COLO829 (cell line): ENCODE measurements at regions not wholly inside any gene's neighbourhood (a gene's known extent, or its start where the extent isn't known, plus 50 kb on each side); places are given as distances from the start of the nearest gene placed in this dataset.

Experiments
- DNase-seq: peaks from one replicate; pipeline ENCODE4 v3.0.0; 2012; ENCODE audit warnings: low spot score

- no peak for DNase-seq
Observed at GRCh38 chr4:4808086-4808485, 51.4 kb upstream of the MSX1 start.

GRCh38 chr4:4805887-4806286 lies 53.6 kb upstream of the MSX1 start:
- no peak for DNase-seq

GRCh38 chr4:4803912-4804296 lies 55.6 kb upstream of the MSX1 start:
- DNase-seq: no peak

GRCh38 chr4:4803216-4803911 lies 56.1 kb upstream of the MSX1 start:
- no peak for DNase-seq

GRCh38 chr4:4800646-4801408 lies 58.6 kb upstream of the MSX1 start:
- DNase-seq: no peak

GRCh38 chr4:4794421-4794820 lies 65.0 kb upstream of the MSX1 start:
- no peak for DNase-seq

- DNase-seq: no peak
Observed at GRCh38 chr4:4792466-4792865, 67.0 kb upstream of the MSX1 start.

GRCh38 chr4:4791299-4792111 lies 68.0 kb upstream of the MSX1 start:
- DNase-seq: no peak

- DNase-seq: no peak
Observed at GRCh38 chr4:4789462-4789861, 70.0 kb upstream of the MSX1 start.

GRCh38 chr4:4788573-4788972 lies 70.9 kb upstream of the MSX1 start:
- no peak for DNase-seq

- DNase-seq: no peak
Observed at GRCh38 chr4:4787421-4787820, 72.0 kb upstream of the MSX1 start.

GRCh38 chr4:4784379-4784778 lies 75.1 kb upstream of the MSX1 start:
- DNase-seq: no peak

GRCh38 chr4:4783847-4784246 lies 75.6 kb upstream of the MSX1 start:
- DNase-seq: no peak

GRCh38 chr4:4782969-4783368 lies 76.5 kb upstream of the MSX1 start:
- no peak for DNase-seq

- DNase-seq: no peak
Observed at GRCh38 chr4:4781936-4782707, 77.3 kb upstream of the MSX1 start.

- DNase-seq: no peak
Observed at GRCh38 chr4:4780729-4781244, 78.7 kb upstream of the MSX1 start.

- no peak for DNase-seq
Observed at GRCh38 chr4:4779486-4779885, 80.0 kb upstream of the MSX1 start.

- DNase-seq: no peak
Observed at GRCh38 chr4:4779054-4779453, 80.4 kb upstream of the MSX1 start.

- no peak for DNase-seq
Observed at GRCh38 chr4:4778554-4778953, 80.9 kb upstream of the MSX1 start.

- no peak for DNase-seq
Observed at GRCh38 chr4:4776934-4777333, 82.5 kb upstream of the MSX1 start.

- DNase-seq: no peak
Observed at GRCh38 chr4:4776335-4776734, 83.1 kb upstream of the MSX1 start.

- DNase-seq: no peak
Observed at GRCh38 chr4:4775493-4776004, 83.9 kb upstream of the MSX1 start.
